22Rv1 (cell line): ENCODE measurements at regions not wholly inside any gene's neighbourhood (a gene's known extent, or its start where the extent isn't known, plus 50 kb on each side); places are given as distances from the start of the nearest gene placed in this dataset.

Experiments
- ZFX ChIP-seq: fragments of 450-650 bp; IDR thresholded peaks from 2 replicates; pipeline ENCODE4 v1.6.1; 2017; ENCODE audit warnings: antibody characterized with exemption, borderline replicate concordance
- TF ChIP-seq, protein P1 (sequence below): fragments of 450-650 bp; IDR thresholded peaks from 2 replicates; pipeline ENCODE4 v1.5.1; 2017; ENCODE audit warnings: mild to moderate bottlenecking

GRCh38 chr6:97915537-97915936 is 632.5 kb upstream of the MMS22L start:
- TF ChIP-seq, protein P1, sequence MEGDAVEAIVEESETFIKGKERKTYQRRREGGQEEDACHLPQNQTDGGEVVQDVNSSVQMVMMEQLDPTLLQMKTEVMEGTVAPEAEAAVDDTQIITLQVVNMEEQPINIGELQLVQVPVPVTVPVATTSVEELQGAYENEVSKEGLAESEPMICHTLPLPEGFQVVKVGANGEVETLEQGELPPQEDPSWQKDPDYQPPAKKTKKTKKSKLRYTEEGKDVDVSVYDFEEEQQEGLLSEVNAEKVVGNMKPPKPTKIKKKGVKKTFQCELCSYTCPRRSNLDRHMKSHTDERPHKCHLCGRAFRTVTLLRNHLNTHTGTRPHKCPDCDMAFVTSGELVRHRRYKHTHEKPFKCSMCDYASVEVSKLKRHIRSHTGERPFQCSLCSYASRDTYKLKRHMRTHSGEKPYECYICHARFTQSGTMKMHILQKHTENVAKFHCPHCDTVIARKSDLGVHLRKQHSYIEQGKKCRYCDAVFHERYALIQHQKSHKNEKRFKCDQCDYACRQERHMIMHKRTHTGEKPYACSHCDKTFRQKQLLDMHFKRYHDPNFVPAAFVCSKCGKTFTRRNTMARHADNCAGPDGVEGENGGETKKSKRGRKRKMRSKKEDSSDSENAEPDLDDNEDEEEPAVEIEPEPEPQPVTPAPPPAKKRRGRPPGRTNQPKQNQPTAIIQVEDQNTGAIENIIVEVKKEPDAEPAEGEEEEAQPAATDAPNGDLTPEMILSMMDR: no peak
- no peak for TF ChIP-seq ZFX
